Activated CD8-positive, alpha-beta memory T cell treated with anti-CD3 and anti-CD28 coated beads, Interleukin-2, amount 50 U/mL, for 1 hour (primary cell): ENCODE measurements at regions not wholly inside any gene's neighbourhood (a gene's known extent, or its start where the extent isn't known, plus 50 kb on each side); places are given as distances from the start of the nearest gene placed in this dataset.
"Not testable (repeated sequence)": the region's sequence is repeated elsewhere in the genome, so short reads cannot be mapped to it uniquely, and the experiment has no call there.

Experiments
- DNase-seq: peaks from one replicate; pipeline ENCODE4 v3.0.0-alpha.2; 2020; ENCODE audit errors: extremely low read depth

GRCh38 chr1:121519042-121519755 lies 334.4 kb downstream of the SRGAP2C start:
- DNase-seq: peak; percentile 49

GRCh38 chr1:121519756-121520286 lies 335.0 kb downstream of the SRGAP2C start:
- DNase-seq: not testable (repeated sequence)

GRCh38 chr1:121522061-121522759 lies 337.4 kb downstream of the SRGAP2C start:
- no peak for DNase-seq

- DNase-seq: not testable (repeated sequence)
These were observed 338.3 kb downstream of the SRGAP2C start for GRCh38 chr1:121523112-121523511.

- no peak for DNase-seq
These were observed 340.6 kb downstream of the SRGAP2C start for GRCh38 chr1:121525355-121525754.

- DNase-seq: not testable (repeated sequence)
These were observed 344.2 kb downstream of the SRGAP2C start for GRCh38 chr1:121528958-121529357.

GRCh38 chr1:121530026-121530425 lies 345.3 kb downstream of the SRGAP2C start:
- DNase-seq: not testable (repeated sequence)

- not testable (repeated sequence) for DNase-seq
These were observed 347.0 kb downstream of the SRGAP2C start for GRCh38 chr1:121531747-121532146.

- DNase-seq: not testable (repeated sequence)
These were observed 353.4 kb downstream of the SRGAP2C start for GRCh38 chr1:121538148-121538547.

GRCh38 chr1:121538943-121539575 lies 354.3 kb downstream of the SRGAP2C start:
- DNase-seq: no peak

GRCh38 chr1:121543988-121544387 lies 359.2 kb downstream of the SRGAP2C start:
- not testable (repeated sequence) for DNase-seq

- no peak for DNase-seq
These were observed 359.7 kb downstream of the SRGAP2C start for GRCh38 chr1:121544500-121544899.

GRCh38 chr1:121545899-121546298 lies 361.1 kb downstream of the SRGAP2C start:
- DNase-seq: not testable (repeated sequence)

GRCh38 chr1:121546830-121547591 lies 362.2 kb downstream of the SRGAP2C start:
- no peak for DNase-seq

GRCh38 chr1:121547726-121548125 lies 363.0 kb downstream of the SRGAP2C start:
- not testable (repeated sequence) for DNase-seq

GRCh38 chr1:121550817-121551216 lies 366.0 kb downstream of the SRGAP2C start:
- not testable (repeated sequence) for DNase-seq

- DNase-seq: not testable (repeated sequence)
These were observed 366.7 kb downstream of the SRGAP2C start for GRCh38 chr1:121551491-121551890.

GRCh38 chr1:121556560-121556959 lies 371.8 kb downstream of the SRGAP2C start:
- DNase-seq: not testable (repeated sequence)

GRCh38 chr1:121558034-121558433 lies 373.3 kb downstream of the SRGAP2C start:
- DNase-seq: not testable (repeated sequence)

GRCh38 chr1:121558514-121558913 lies 373.7 kb downstream of the SRGAP2C start:
- DNase-seq: no peak

- no peak for DNase-seq
These were observed 381.6 kb downstream of the SRGAP2C start for GRCh38 chr1:121566346-121566745.

GRCh38 chr1:121569428-121569827 lies 384.7 kb downstream of the SRGAP2C start:
- no peak for DNase-seq
